IPS DF 4.7 (cell line): ENCODE measurements at regions not wholly inside any gene's neighbourhood (a gene's known extent, or its start where the extent isn't known, plus 50 kb on each side); places are given as distances from the start of the nearest gene placed in this dataset.

Experiments
- DNase-seq: peaks from one replicate; pipeline ENCODE4 v3.0.0-alpha.2; 2013; ENCODE audit warnings: low spot score; ENCODE audit errors: extremely low read depth

- DNase-seq, result no peak
Observed at GRCh38 chr1:162922201-162922600, 61.2 kb upstream of the CCDC190 start.

GRCh38 chr1:162921311-162921710, 60.3 kb upstream of the CCDC190 start:
- DNase-seq, result no peak

GRCh38 chr1:162919034-162919433, 58.1 kb upstream of the CCDC190 start:
- no peak for DNase-seq

GRCh38 chr1:162918151-162918754, 57.3 kb upstream of the CCDC190 start:
- DNase-seq, result no peak

DNA sequence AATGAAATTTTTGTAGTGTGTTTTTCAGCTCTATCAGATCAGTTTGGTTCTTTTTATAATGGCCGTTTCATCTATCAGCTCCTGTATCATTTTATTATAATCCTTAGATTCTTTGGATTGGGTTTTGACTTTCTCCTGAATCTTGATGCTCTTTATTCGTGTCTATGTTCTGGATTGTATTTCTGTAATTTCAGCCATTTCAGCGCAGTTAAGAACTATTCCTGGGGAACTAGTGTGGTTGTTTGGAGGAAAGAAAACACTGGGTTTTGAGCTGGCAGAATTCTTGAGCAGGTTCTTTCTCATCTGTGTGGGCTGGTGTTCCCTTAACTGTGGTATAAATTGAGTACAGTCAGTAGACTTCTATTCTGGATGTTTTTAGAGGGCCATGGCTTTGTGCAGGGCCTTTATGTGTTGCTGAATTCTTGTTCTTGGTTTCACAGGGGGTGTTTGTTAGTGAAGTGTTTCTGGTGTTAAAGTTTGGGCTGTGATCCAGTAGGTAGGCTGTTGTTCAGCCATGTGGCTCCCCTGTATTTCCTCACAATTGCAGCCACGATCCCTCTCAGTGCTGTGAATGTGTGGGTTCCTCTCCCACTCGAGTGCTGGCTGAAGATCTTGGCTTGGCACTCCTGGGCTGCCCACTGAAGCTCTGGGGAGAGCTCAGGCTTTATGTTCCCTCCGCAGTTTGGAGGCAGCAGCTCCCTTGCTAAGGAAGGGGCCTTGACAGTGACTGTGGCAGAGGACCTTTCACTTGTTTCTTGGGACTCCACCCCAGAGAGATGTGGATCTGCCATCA, 56.0 kb upstream of the CCDC190 start:
- DNase-seq, result no peak

DNA sequence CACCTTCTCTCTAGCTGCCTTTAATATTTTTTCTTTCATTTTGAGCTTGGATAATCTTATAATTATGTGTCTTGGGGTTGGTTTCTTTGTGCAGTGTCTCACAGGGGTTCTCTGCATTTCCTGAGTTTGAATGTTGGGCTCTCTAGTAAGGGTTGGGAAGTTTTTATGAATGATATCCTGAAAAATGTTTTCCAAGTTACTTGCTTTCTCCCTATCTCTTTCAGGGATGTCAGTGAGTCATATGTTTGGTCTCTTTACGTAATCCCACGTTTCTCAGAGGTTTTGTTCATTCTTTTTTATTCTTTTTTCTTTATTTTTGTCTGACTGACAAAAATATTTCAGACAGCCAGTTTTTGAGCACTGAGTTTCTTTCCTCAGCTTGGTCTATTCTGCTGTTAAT, 55.4 kb upstream of the CCDC190 start:
- no peak for DNase-seq

- DNase-seq, result no peak
Observed at GRCh38 chr1:162914601-162915000, 53.6 kb upstream of the CCDC190 start.

- no peak for DNase-seq
Observed at GRCh38 chr1:162913345-162913744, 52.4 kb upstream of the CCDC190 start.

GRCh38 chr1:162912061-162912667, 51.2 kb upstream of the CCDC190 start:
- no peak for DNase-seq
